ENCODE measurements at regions not wholly inside any gene's neighbourhood (a gene's known extent, or its start where the extent isn't known, plus 50 kb on each side); places are given as distances from the start of the nearest gene placed in this dataset.

DNA sequence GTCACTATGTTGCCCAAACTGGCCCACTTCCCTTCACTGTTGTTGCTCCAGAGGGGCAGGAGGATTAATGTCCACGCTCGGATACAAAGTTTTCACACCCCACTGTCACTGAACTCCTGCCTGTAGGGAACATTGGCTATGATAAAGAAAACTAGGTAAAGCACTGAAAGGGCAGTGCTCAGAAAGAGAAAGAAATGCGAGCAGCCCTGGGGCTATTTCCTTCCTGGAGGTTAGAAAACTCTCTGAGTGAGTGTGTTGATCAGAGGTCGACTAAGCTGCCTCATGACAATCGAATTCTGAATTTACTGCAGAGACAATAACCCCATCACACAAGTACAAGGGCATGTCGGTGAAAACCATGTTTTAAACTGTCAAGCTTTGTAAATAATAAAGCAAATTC is 227.2 kb upstream of the PITRM1 start:
- TF ChIP-seq RCOR1 (IDR thresholded peaks at IDR 0.05; ENCODE audit: low read length) (no peak), TEAD4 (IDR thresholded peaks at IDR 0.05; ENCODE audit: borderline replicate concordance, insufficient read depth) (no peak)

All from SK-N-SH (cell line).